Urinary bladder (tissue), 3 donors: ENCODE measurements at regions not wholly inside any gene's neighbourhood (a gene's known extent, or its start where the extent isn't known, plus 50 kb on each side); places are given as distances from the start of the nearest gene placed in this dataset.
A peak's percentile ranks its signal among the peaks of the same experiment; 100 is the strongest.

ENCODE experiments used
- DNase-seq: peaks from one replicate; pipeline ENCODE4 v3.0.0-alpha.2; 2015; ENCODE audit errors: extremely low spot score
- H3K27ac ChIP-seq: one replicate; pipeline ENCODE4 v1.5.1; 2013; ENCODE audit warnings: low read depth, mild to moderate bottlenecking, moderate library complexity
- H3K36me3 ChIP-seq: one replicate; pipeline ENCODE4 v1.6.1; 2013; ENCODE audit warnings: mild to moderate bottlenecking, moderate library complexity; ENCODE audit not compliant: insufficient read depth
- H3K4me1 ChIP-seq: one replicate; pipeline ENCODE4 v1.6.1; 2013; ENCODE audit warnings: mild to moderate bottlenecking, moderate library complexity; ENCODE audit not compliant: insufficient read depth
- H3K4me3 ChIP-seq: one replicate; pipeline ENCODE4 v1.5.1; 2013; ENCODE audit warnings: low read depth, low read length
- WGBS: extraction: QIAGEN DNeasy Blood & Tissue Kit; methylation state at CpG from one replicate; pipeline ENCODE4 v1.1.7; 2013; 5-methylcytosine and 5-hydroxymethylcytosine counted together
- donor health status: healthy with polysubstance abuse.
- donor health status: healthy.

- Histone ChIP-seq H3K27ac (no peak overlapping the region), H3K4me1 (no peaks in the 10 kb centered on the region), H3K36me3 (no peaks in the 10 kb centered on the region), H3K4me3 (no peak overlapping the region)
- WGBS = 87% methylated on average over 25 of the region's 25 CpGs
- no peak for DNase-seq
Measured at GRCh38 chr9:115743709-115744605, 409.6 kb upstream of the PAPPA start.

- no peak overlapping the region for H3K4me3 ChIP-seq
- DNase-seq = no peak
- no peaks in the 10 kb centered on the region for H3K4me1 ChIP-seq
- 76% methylated on average over 6 of the region's 6 CpGs for WGBS
- no peaks in the 10 kb centered on the region for H3K36me3 ChIP-seq
- no peak overlapping the region for H3K27ac ChIP-seq
Measured at GRCh38 chr9:115746496-115746895, 407.1 kb upstream of the PAPPA start.

- H3K4me3 ChIP-seq = no peak overlapping the region
- DNase-seq = no peak
- H3K27ac ChIP-seq = no peak overlapping the region
- H3K36me3 ChIP-seq = no peaks in the 10 kb centered on the region
- no peaks in the 10 kb centered on the region for H3K4me1 ChIP-seq
- 54% methylated on average over 1 of the region's 1 CpG for WGBS
Measured at GRCh38 chr9:115747731-115748130, 405.9 kb upstream of the PAPPA start.

- Histone ChIP-seq H3K4me3 (no peak overlapping the region), H3K36me3 (no peaks in the 10 kb centered on the region), H3K4me1 (no peaks in the 10 kb centered on the region), H3K27ac (no peak overlapping the region)
- DNase-seq = no peak
Measured at GRCh38 chr9:115756736-115757135, 396.9 kb upstream of the PAPPA start.

GRCh38 chr9:115757461-115757860, 396.1 kb upstream of the PAPPA start:
- Histone ChIP-seq H3K36me3 (no peaks in the 10 kb centered on the region), H3K4me3 (no peak overlapping the region), H3K27ac (no peak overlapping the region), H3K4me1 (no peaks in the 10 kb centered on the region)
- DNase-seq = no peak
- WGBS = 59% methylated on average over 2 of the region's 2 CpGs

DNA sequence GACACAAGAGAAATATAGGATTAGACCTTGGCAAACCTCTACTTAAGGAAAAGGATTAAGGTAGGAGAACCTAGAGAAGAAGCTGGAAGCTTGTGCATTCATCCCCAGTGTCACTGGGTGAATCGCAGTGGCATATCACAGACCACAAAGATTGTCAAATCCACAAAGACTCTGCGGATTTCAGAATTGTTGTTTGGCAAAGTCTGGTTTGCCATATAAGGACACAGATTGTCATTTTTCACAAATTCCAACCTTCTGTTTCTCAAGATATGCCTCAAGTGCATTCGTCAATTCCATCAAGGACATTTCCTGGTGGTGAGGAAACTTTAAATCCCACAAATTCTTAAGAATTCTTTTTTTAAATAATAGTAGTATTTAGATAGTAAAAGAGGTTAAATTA, 395.1 kb upstream of the PAPPA start:
- Histone ChIP-seq H3K4me1 (no peaks in the 10 kb centered on the region), H3K36me3 (no peaks in the 10 kb centered on the region), H3K4me3 (no peak overlapping the region), H3K27ac (no peak overlapping the region)
- DNase-seq = no peak
- 81% methylated on average over 3 of the region's 3 CpGs for WGBS

- DNase-seq = no peak
- no peak overlapping the region for H3K27ac ChIP-seq
- H3K4me1 ChIP-seq = no peaks in the 10 kb centered on the region
- WGBS = 70% methylated on average over 4 of the region's 4 CpGs
- no peaks in the 10 kb centered on the region for H3K36me3 ChIP-seq
- no peak overlapping the region for H3K4me3 ChIP-seq
Measured at GRCh38 chr9:115759426-115759825, 394.2 kb upstream of the PAPPA start.

DNA sequence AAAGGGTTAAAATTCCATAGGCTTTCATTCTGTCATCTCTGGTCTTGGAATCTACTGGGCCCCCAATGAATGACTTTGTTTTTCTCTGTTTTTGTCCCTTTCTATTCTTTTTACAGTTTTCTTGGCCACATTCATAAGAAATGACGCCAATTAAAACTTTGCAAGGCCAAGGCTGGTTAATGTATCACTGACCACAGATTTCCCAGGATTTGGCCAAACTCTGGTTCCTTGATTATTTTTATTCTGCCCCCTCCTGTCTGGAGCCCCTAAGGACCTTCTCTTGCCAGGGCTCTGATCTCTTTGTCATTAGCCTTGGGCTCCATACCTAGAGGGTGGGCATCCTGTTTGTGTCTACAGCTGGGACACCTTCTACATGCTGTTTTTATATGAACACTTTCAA, 388.9 kb upstream of the PAPPA start:
- 91% methylated on average over 1 of the region's 1 CpG for WGBS
- H3K4me3 ChIP-seq = no peak overlapping the region
- H3K36me3 ChIP-seq = no peaks in the 10 kb centered on the region
- no peak for DNase-seq
- H3K27ac ChIP-seq = no peak overlapping the region
- no peaks in the 10 kb centered on the region for H3K4me1 ChIP-seq

GRCh38 chr9:115765060-115765459, 388.5 kb upstream of the PAPPA start:
- WGBS = 83% methylated on average over 2 of the region's 2 CpGs
- Histone ChIP-seq H3K27ac (no peak overlapping the region), H3K4me3 (no peak overlapping the region), H3K4me1 (no peaks in the 10 kb centered on the region), H3K36me3 (no peaks in the 10 kb centered on the region)
- no peak for DNase-seq

DNA sequence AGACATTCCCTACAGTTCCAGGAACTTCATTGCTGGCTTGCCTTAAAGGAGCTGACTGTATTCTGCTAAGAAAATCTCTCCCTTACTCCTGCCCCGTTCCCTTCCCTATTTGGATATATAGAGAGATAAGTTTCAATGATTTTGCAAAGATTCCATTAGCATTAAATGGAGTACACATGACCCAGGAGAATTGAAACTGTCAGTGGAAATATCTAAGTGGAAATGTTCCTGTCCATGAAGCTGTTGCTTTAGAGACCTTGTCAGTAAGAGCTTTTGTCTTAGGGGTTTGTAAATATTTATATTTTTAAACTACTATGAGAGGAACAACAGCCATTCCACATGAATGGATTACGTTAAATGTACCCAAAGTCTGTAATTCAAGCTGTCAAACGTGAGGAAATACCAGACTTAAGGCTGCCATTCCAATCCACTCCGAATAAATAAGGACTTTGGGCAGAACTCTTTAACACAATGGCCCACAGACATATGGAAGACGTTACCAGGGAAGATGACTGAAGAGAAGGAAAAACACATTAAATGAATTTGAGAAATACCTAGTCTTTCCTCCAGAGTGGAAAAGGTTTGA, 387.1 kb upstream of the PAPPA start:
- DNase-seq = no peak
- WGBS = 37% methylated on average over 5 of the region's 5 CpGs
- Histone ChIP-seq H3K36me3 (no peaks in the 10 kb centered on the region), H3K4me3 (no peak overlapping the region), H3K27ac (no peak overlapping the region), H3K4me1 (no peaks in the 10 kb centered on the region)

DNA sequence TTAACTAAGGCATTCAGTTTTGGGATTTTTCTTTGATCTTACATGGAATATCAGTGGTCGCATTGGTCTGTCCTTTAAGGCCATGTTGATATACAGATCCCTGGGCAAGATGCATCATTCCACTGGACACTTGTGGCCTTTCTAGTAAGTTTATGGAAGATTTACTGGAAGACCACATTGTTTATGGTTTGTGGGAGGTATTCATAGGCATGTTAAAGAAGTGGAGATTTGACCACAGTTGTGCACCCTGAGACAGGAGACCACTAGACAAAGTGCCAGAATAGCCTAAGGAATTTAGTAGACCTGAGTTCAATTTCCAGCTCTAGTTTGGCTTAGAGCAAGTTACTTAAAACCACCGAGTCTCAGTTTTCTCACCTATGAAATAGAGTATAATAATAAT, 383.1 kb upstream of the PAPPA start:
- WGBS = 93% methylated on average over 2 of the region's 2 CpGs
- no peak for DNase-seq
- no peaks in the 10 kb centered on the region for H3K36me3 ChIP-seq
- no peak overlapping the region for H3K27ac ChIP-seq
- no peak overlapping the region for H3K4me3 ChIP-seq
- no peaks in the 10 kb centered on the region for H3K4me1 ChIP-seq

DNA sequence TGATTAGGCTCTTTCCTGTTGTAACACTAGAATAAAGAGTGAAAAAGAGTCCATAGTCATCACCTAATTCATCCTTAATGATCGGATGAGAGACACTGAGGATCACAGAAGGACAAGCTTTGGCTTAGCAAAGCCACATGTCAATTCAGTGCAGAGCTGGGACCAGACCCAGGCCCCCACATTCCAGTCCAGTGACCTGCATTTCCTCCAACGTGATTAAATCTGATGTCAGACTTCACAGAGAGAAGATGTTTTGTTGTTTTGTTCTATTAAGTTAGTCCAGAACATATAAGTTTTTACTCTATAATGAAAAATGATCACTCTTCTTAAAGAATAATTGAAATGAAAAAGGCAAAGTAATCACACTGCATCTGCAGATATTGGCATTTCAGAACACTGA, 377.9 kb upstream of the PAPPA start:
- H3K27ac ChIP-seq = no peak overlapping the region
- H3K4me3 ChIP-seq = no peak overlapping the region
- H3K4me1 ChIP-seq = no peaks in the 10 kb centered on the region
- no peak for DNase-seq
- no peaks in the 10 kb centered on the region for H3K36me3 ChIP-seq
- WGBS = 39% methylated on average over 2 of the region's 2 CpGs

- 61% methylated on average over 2 of the region's 2 CpGs for WGBS
Measured at GRCh38 chr9:115777610-115778009, 376.0 kb upstream of the PAPPA start.

GRCh38 chr9:115781070-115781736, 372.4 kb upstream of the PAPPA start:
- no peaks in the 10 kb centered on the region for H3K4me1 ChIP-seq
- H3K4me3 ChIP-seq = no peak overlapping the region
- no peaks in the 10 kb centered on the region for H3K36me3 ChIP-seq
- DNase-seq = no peak
- H3K27ac ChIP-seq = no peak overlapping the region
- WGBS = 68% methylated on average over 4 of the region's 4 CpGs

More at GRCh38 chr9:115777610-115778009, 376.0 kb upstream of the PAPPA start:
- Histone ChIP-seq H3K4me1 (no peaks in the 10 kb centered on the region), H3K4me3 (no peak overlapping the region), H3K36me3 (no peaks in the 10 kb centered on the region), H3K27ac (no peak overlapping the region)
- DNase-seq = peak; percentile 50
